ENCODE measurements at regions not wholly inside any gene's neighbourhood (a gene's known extent, or its start where the extent isn't known, plus 50 kb on each side); places are given as distances from the start of the nearest gene placed in this dataset.

GRCh38 chr13:61151062-61151461 is 264.6 kb downstream of the PCDH20 start:
- TF ChIP-seq EZH2 (IDR thresholded peaks at IDR 0.05; ENCODE audit: borderline replicate concordance) (no peak), EZH2phosphoT487 (IDR thresholded peaks at IDR 0.05; ENCODE audit: low read depth, severe bottlenecking, unreplicated experiment) (no peak)
- TF ChIP-seq, protein P1, sequence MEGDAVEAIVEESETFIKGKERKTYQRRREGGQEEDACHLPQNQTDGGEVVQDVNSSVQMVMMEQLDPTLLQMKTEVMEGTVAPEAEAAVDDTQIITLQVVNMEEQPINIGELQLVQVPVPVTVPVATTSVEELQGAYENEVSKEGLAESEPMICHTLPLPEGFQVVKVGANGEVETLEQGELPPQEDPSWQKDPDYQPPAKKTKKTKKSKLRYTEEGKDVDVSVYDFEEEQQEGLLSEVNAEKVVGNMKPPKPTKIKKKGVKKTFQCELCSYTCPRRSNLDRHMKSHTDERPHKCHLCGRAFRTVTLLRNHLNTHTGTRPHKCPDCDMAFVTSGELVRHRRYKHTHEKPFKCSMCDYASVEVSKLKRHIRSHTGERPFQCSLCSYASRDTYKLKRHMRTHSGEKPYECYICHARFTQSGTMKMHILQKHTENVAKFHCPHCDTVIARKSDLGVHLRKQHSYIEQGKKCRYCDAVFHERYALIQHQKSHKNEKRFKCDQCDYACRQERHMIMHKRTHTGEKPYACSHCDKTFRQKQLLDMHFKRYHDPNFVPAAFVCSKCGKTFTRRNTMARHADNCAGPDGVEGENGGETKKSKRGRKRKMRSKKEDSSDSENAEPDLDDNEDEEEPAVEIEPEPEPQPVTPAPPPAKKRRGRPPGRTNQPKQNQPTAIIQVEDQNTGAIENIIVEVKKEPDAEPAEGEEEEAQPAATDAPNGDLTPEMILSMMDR (IDR thresholded peaks at IDR 0.05; ENCODE audit: poor library complexity), result no peak
- no peak overlapping the region for H3K27ac ChIP-seq
- no peaks in the 10 kb centered on the region for H3K4me1 ChIP-seq (ENCODE audit: insufficient read depth)
- no peak overlapping the region for H2AFZ ChIP-seq
- no peak overlapping the region for H3K4me2 ChIP-seq
- no peaks in the 10 kb centered on the region for H3K9me2 ChIP-seq (replicated peaks; ENCODE audit: insufficient read depth)
- H3K79me2 ChIP-seq, result no peaks in the 10 kb centered on the region
- H3K27me3 ChIP-seq, result no peaks in the 10 kb centered on the region
- no peak for DNase-seq (ENCODE audit: low spot score)
- H3K9me3 ChIP-seq (ENCODE audit: low read depth), result no peaks in the 10 kb centered on the region
- no peaks in the 10 kb centered on the region for H4K20me1 ChIP-seq (ENCODE audit: insufficient read depth, poor library complexity, severe bottlenecking)
- no peak overlapping the region for H3K4me3 ChIP-seq
- no peaks in the 10 kb centered on the region for H3K36me3 ChIP-seq (replicated peaks; ENCODE audit: insufficient read depth, low read depth)

DNA sequence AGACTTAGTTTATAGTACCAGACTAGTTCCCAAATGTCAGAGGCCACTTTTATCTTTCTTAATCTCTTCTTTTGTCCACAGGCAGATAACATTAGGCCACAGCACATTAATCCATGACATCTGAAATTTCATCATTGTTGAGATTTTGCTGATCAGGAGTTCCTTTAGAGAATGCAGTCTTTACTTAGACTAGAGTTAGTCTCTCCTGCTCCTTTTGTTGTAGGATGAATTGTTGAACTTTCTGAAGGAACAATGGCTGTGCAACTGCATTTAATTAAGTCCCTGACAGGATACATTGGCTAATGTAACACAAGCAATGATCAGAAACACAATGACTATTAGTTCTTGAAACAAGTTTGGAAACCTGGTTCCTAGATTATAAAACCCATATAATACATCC is 266.3 kb downstream of the PCDH20 start:
- no peak overlapping the region for H3K4me3 ChIP-seq
- no peak overlapping the region for H2AFZ ChIP-seq
- no peaks in the 10 kb centered on the region for H3K9me3 ChIP-seq (ENCODE audit: low read depth)
- H3K27ac ChIP-seq, result no peak overlapping the region
- H3K79me2 ChIP-seq, result no peaks in the 10 kb centered on the region
- TF ChIP-seq, protein P1 (IDR thresholded peaks at IDR 0.05; ENCODE audit: poor library complexity), result no peak
- TF ChIP-seq EZH2 (IDR thresholded peaks at IDR 0.05; ENCODE audit: borderline replicate concordance) (no peak), EZH2phosphoT487 (IDR thresholded peaks at IDR 0.05; ENCODE audit: low read depth, severe bottlenecking, unreplicated experiment) (no peak)
- H3K4me2 ChIP-seq, result no peak overlapping the region
- no peaks in the 10 kb centered on the region for H3K36me3 ChIP-seq (replicated peaks; ENCODE audit: insufficient read depth, low read depth)
- no peaks in the 10 kb centered on the region for H4K20me1 ChIP-seq (ENCODE audit: insufficient read depth, poor library complexity, severe bottlenecking)
- DNase-seq (ENCODE audit: low spot score), result no peak
- H3K9me2 ChIP-seq (replicated peaks; ENCODE audit: insufficient read depth), result no peaks in the 10 kb centered on the region
- H3K27me3 ChIP-seq, result no peaks in the 10 kb centered on the region
- H3K4me1 ChIP-seq (ENCODE audit: insufficient read depth), result no peaks in the 10 kb centered on the region

DNA sequence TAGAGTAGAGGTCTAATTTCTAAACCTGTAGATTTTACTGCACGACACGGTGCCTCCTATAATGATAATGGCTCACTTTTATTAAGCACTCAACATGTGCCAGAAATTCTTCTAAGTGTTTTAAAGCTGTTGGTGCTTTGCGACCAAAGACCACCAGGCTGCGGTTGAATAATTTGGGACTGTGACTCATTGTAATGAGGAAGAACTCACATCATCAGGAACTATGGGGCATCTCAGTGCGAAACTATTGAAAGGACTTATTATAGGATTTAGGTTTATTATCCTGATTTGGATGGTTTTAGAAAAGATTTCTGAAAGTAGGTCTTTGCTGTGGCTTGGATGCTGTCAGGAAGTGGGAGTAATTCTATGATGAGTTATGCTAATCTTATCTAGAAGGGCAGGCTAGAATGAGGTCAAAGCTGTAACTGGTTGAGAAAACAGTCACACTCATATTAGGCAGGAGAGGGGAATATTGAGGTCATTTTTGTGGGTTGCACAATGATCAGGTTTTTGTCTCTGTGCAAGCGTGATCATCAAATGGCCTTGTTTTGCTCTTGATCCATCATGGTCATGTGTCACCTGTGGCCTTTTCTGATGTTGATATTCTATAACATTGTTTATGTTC is 266.8 kb downstream of the PCDH20 start:
- no peaks in the 10 kb centered on the region for H3K4me1 ChIP-seq (ENCODE audit: insufficient read depth)
- no peaks in the 10 kb centered on the region for H3K27me3 ChIP-seq
- 72% methylated on average over 6 of the region's 6 CpGs for WGBS (ENCODE audit: low lambda C conversion rate, missing lambda C conversion rate)
- H3K79me2 ChIP-seq, result no peaks in the 10 kb centered on the region
- H3K9me2 ChIP-seq (replicated peaks; ENCODE audit: insufficient read depth), result no peaks in the 10 kb centered on the region
- H3K4me2 ChIP-seq, result no peak overlapping the region
- TF ChIP-seq EZH2 (IDR thresholded peaks at IDR 0.05; ENCODE audit: borderline replicate concordance) (no peak), EZH2phosphoT487 (IDR thresholded peaks at IDR 0.05; ENCODE audit: low read depth, severe bottlenecking, unreplicated experiment) (no peak)
- TF ChIP-seq, protein P1 (IDR thresholded peaks at IDR 0.05; ENCODE audit: poor library complexity), result no peak
- DNase-seq (ENCODE audit: low spot score), result no peak
- no peaks in the 10 kb centered on the region for H4K20me1 ChIP-seq (ENCODE audit: insufficient read depth, poor library complexity, severe bottlenecking)
- no peaks in the 10 kb centered on the region for H3K36me3 ChIP-seq (replicated peaks; ENCODE audit: insufficient read depth, low read depth)
- no peaks in the 10 kb centered on the region for H3K9me3 ChIP-seq (ENCODE audit: low read depth)
- H3K27ac ChIP-seq, result no peak overlapping the region
- no peak overlapping the region for H2AFZ ChIP-seq
- no peak overlapping the region for H3K4me3 ChIP-seq

GRCh38 chr13:61148211-61148610 is 267.4 kb downstream of the PCDH20 start:
- Histone ChIP-seq H3K4me3 (no peak overlapping the region), H3K4me1 (ENCODE audit: insufficient read depth) (no peaks in the 10 kb centered on the region), H3K79me2 (no peaks in the 10 kb centered on the region), H3K9me3 (ENCODE audit: low read depth) (no peaks in the 10 kb centered on the region), H3K36me3 (replicated peaks; ENCODE audit: insufficient read depth, low read depth) (no peaks in the 10 kb centered on the region), H4K20me1 (ENCODE audit: insufficient read depth, poor library complexity, severe bottlenecking) (no peaks in the 10 kb centered on the region), H3K27ac (no peak overlapping the region), H3K9me2 (replicated peaks; ENCODE audit: insufficient read depth) (no peaks in the 10 kb centered on the region), H3K4me2 (no peak overlapping the region), H3K27me3 (no peaks in the 10 kb centered on the region), H2AFZ (no peak overlapping the region)
- 15% methylated on average over 1 of the region's 1 CpG for WGBS (ENCODE audit: low lambda C conversion rate, missing lambda C conversion rate)
- no peak for TF ChIP-seq EZH2phosphoT487 (IDR thresholded peaks at IDR 0.05; ENCODE audit: low read depth, severe bottlenecking, unreplicated experiment)
- no peak for DNase-seq (ENCODE audit: low spot score)

Measured in hepatocyte (in vitro differentiated cells).